M059J (cell line): ENCODE measurements at regions not wholly inside any gene's neighbourhood (a gene's known extent, or its start where the extent isn't known, plus 50 kb on each side); places are given as distances from the start of the nearest gene placed in this dataset.
"Not testable (repeated sequence)": the region's sequence is repeated elsewhere in the genome, so short reads cannot be mapped to it uniquely, and the experiment has no call there.

Experiments
- DNase-seq: peaks from one replicate; pipeline ENCODE4 v3.0.0-alpha.2; 2012; ENCODE audit warnings: low read depth

- DNase-seq: no peak
Observed at GRCh38 chr6:80411486-80411885, 305.0 kb downstream of the BCKDHB start.

GRCh38 chr6:80407976-80408375 is 301.5 kb downstream of the BCKDHB start:
- DNase-seq: not testable (repeated sequence)

- no peak for DNase-seq
Observed at GRCh38 chr6:80404889-80405288, 298.4 kb downstream of the BCKDHB start.

GRCh38 chr6:80403365-80403764 is 296.9 kb downstream of the BCKDHB start:
- DNase-seq: no peak

GRCh38 chr6:80402266-80402665 is 295.8 kb downstream of the BCKDHB start:
- no peak for DNase-seq
